Right ventricle myocardium superior (tissue), 1 donor: ENCODE measurements at regions not wholly inside any gene's neighbourhood (a gene's known extent, or its start where the extent isn't known, plus 50 kb on each side); places are given as distances from the start of the nearest gene placed in this dataset.

Experiments
- ATAC-seq: fragments of 200-7000 bp; cut with Tn5 transposase; one replicate; pipeline ENCODE4 v1.9.1; 2020; ENCODE audit warnings: mild to moderate bottlenecking; ENCODE audit not compliant: poor library complexity
- DNase-seq: peaks from one replicate; pipeline ENCODE4 v3.0.0-alpha.2; 2020
- intact Hi-C: fragments of 100-400 bp; cut with DNase I; formaldehyde crosslinking; loops from one replicate; pipeline ENCODE4 v1.11.2; 2022
- donor health status: DM: no; HTN: yes; CAD: no; lungs with severe emphysema.

DNA sequence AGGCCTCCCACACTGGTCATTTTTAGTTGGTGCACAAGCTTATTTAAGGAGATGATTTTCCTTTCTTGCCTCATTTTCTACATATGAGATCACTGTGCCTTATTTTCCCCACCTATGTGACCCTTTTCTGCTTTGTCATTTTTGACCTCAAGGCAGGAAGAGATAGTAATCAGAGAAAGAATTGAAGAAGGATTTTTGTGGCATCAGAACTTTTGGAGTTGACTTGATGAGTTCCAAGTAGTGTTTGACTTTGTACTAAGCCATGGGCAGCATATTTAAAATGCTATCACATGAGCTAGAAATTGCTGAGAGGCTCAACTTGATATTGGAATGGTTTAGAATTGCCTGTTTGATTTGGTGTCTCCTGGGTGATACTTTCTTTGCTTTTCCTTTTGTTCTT, 440.8 kb downstream of the AEBP2 start:
- no peak for DNase-seq
- no peak for ATAC-seq
- intact Hi-C loops: no loop called here

DNA sequence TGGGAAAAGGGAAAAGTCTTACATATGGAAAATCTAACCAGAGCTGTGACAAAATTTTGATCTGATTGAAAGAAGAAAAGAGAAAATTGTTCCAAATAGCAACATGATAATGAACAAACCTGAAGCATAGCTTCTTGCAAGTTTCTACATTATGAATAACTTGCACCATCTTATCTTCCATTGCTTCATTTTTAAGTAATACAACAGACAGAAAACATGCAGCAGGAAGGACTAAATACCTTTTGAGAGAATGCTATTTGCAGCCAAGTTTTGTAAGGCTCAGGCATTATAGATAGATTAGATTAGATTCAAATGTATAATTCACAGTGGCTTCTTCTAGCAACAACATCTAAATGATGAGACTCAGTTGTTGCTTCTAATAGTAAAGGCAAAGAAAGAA, 441.4 kb downstream of the AEBP2 start:
- DNase-seq (no peak), ATAC-seq (no peak)
- intact Hi-C loops: no loop called here

DNA sequence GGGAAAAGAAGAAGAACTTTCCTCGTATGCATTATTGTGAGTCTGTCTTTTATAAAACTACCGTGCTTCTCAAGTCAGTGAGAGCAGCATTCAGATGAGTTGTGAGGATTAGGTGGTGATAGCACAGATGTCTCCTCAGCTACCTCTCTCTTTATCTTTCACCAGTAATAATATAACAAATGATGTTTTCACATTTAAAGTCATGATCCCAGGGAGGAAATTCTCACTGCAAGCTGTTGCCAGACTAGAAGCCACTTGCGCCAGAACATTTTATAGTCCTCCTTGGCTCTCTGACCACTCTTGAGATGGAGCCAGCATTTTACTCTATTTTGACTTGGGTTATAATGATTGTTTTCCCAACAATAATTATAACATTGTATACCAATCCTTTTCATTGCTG, 443.1 kb downstream of the AEBP2 start:
- DNase-seq: no peak
- peak; percentile 60 for ATAC-seq
- intact Hi-C loops: no loop called here

DNA sequence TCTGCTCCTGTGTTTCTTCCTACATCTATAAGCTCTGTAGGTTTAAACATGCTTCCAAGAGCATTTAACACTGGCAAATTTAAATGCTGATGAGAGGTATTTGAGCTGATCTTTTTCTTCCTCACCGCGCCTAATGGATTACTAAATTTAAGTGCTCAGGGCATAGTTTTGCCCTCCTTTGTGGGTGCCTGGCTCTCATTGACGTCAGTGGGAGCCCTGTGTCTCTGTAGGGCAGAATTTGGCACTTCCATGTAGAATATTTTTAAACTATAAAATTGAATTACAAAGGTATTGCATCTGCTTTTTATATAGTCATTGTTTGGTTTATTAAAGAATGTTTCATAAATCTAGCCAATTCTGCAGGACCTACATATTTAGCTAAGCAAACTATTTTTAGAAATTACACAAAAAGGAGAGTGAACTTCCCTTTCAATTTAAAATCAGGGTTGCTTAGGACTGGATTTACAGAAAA, 444.8 kb downstream of the AEBP2 start:
- ATAC-seq: peak; percentile 42
- no peak for DNase-seq
- intact Hi-C loops: no loop called here

DNA sequence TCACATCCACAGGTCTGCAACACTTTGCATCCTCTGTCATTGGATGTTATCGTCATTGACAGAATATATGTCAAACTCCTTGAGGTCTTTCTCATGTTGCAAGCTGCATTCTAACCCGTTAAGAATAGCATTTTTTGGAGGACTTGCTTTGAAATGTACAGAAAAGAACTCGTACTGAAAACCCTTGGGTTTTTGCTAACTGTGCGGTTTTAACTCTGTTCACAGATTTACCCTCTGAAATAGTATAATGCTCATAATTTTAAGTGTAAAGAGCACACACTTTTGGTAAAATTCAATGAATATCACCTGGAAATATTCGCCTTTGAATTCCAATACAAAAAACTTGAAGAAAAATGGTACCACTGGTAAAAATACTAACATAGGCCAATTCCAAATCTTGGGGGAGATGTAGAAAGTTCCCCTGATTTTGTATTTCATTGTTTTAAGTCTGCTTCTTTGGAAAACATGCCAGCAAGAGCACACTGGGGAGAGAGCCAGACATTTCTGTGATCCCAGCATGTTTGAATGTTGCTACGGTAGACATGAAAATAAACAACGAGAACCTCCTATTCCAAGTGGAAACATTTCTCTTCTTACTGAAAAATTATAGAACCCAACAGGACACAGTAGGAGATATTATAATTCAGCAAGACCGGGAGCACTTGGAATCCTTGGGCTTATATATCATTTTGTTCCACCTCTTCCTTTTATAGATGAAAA, 446.0 kb downstream of the AEBP2 start:
- intact Hi-C loops: no loop called here
- DNase-seq (no peak), ATAC-seq (peak; percentile 76)

DNA sequence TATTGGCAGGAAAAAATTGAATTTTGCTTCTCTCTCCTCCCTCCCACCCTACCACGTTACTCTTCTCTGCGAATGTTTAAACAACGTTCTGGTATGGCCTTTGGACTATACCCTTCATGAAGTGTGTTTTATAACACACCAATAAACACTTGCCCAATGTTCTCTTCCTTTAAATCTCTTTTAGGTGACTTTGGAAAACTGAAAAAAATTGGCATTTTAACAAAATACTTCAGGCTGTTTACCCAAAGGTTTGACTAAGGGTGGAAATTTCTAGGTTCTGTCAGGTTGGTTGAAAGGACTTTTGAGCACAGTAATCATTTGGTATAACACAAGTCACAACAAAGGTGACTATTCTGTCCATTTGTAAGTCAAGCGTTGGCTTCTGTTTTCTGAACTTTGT, 446.8 kb downstream of the AEBP2 start:
- ATAC-seq (no peak), DNase-seq (no peak)
- intact Hi-C loops: no loop called here

DNA sequence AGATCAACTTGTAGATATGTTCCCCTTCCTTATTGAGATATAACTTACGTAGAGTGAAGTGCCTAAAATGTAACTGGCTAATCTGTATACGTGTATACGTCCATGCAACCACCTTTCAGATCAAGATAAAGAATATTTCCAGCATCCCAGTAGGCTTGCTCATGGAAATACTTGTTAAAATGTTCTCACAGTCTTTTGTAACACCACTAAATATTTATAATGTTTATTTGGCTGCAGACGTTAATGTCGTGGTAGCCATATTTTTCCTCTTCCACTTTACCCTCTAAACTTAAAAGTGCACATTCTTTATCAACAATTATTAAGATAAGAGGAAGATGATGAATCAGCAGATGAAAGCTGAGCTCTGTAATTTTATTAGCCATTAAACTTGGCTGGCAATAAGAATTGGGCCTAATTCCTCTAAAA, 447.4 kb downstream of the AEBP2 start:
- DNase-seq: no peak
- ATAC-seq: no peak
- intact Hi-C loops: no loop called here

DNA sequence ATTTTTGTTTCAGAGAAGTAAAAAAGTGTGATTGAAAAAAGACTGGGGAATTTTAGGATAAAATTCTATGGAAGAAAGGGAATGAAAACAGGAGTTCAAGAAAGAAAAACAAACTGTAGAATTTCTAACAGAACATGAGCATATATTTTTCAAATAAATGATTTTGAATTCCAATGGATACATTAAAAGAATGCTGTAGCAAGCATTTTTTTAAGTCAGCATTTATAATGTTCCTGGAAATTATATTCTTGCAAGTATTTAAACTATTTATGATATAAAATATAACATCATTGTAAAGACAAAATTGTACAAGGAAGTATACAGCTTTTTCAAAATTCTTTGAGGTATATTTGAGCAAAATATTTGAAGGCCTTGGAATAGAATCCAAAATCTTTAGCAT, 450.7 kb downstream of the AEBP2 start:
- DNase-seq (no peak), ATAC-seq (no peak)
- intact Hi-C loops: loop anchor here (10.0 kb wide), 1 partner anchor 135 kb away; no protein-coding TSS in a partner anchor

DNA sequence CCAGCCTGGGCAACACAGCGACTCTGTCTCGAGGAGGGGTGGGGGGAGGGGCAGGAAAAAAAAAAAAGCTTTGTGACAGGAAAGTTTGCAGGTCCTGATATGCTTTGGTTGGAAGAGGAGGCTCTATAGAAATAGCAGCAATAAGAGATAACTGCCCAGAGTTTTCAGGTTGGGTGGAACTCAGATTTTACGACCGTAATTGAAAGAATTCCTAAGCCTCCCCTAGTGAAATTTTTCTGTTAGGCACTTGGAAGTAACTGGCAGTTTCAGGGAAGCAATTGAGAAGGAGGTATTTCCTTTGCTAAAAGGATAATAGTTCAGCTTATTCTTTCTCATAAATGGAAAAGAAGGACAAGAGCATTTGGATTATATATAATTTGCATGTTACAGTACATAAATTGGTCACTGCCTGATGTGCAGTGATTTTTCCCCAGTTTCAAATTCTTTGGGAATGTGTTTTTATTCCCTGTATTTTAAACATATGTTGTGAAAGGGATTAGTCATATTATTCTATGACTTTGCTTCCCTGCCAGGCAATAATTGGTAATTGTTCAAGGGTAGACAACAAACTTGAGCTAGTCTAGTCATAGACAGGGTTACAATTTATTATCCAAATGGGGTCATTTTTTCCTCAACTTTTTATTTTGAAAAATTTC, 452.8 kb downstream of the AEBP2 start:
- ATAC-seq (no peak), DNase-seq (no peak)
- intact Hi-C loops: loop anchor here (10.0 kb wide), 1 partner anchor 137 kb away; no protein-coding TSS in a partner anchor

DNA sequence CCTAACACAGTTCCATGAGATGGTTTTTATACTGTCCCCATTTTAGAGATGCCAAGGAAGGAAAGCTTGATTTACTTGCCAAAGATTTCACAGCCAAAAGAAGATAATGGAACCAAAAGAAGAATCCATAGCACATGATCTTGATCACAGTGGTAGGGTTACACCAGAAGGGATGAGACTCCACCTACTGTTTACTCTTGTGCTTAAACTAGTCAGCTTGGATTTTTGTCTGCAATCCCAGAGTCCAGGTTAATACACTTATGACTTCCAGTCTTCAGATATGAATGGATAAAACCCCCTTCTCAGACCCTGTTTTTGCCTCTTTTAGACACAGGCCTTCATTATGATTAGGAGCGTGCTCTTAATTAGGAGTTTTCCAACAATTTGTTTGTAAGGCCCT, 454.2 kb downstream of the AEBP2 start:
- intact Hi-C loops: loop anchor here (10.0 kb wide), 1 partner anchor 139 kb away; no protein-coding TSS in a partner anchor
- ATAC-seq (peak; percentile 72), DNase-seq (no peak)

DNA sequence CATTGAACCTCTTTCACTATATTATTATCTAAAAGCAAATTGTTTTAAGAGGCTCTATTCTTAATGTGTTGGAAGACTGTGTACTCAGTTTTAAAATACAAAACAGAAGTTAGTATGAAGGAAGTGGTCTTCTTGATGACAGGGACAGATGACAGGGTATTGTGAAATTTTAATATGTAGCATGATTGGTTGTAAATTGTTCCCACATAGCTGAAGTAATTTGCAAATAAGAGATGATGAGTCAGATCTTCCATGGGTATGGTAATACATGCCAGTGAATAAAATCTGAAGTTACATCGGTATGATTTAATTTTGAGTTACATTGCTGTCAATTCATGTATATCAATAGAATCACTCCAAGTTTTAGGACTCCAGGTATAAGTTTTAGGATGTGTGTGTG, 454.8 kb downstream of the AEBP2 start:
- DNase-seq (no peak), ATAC-seq (peak; percentile 10)
- intact Hi-C loops: loop anchor here (10.0 kb wide), 1 partner anchor 139 kb away; no protein-coding TSS in a partner anchor

DNA sequence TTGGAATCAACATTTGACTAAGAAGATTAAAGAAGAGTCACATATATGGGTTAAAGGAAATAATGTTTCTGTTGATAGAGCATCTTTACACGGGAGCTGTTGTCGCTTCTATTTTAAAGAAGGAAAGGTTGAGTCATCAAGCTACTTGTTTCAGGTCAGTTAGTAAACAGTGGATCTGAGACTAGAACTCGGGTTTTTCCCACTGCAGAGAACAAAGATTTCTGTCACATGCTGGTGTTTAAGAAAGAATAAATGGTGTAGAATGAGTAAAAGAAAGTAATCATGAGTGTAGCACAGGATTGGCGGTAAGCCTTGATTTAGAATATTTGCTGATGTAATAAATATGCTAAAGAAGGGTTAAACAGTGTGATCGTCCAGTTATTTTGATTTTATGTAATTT, 455.5 kb downstream of the AEBP2 start:
- DNase-seq (no peak), ATAC-seq (no peak)
- intact Hi-C loops: loop anchor here (10.0 kb wide), 1 partner anchor 140 kb away; no protein-coding TSS in a partner anchor

DNA sequence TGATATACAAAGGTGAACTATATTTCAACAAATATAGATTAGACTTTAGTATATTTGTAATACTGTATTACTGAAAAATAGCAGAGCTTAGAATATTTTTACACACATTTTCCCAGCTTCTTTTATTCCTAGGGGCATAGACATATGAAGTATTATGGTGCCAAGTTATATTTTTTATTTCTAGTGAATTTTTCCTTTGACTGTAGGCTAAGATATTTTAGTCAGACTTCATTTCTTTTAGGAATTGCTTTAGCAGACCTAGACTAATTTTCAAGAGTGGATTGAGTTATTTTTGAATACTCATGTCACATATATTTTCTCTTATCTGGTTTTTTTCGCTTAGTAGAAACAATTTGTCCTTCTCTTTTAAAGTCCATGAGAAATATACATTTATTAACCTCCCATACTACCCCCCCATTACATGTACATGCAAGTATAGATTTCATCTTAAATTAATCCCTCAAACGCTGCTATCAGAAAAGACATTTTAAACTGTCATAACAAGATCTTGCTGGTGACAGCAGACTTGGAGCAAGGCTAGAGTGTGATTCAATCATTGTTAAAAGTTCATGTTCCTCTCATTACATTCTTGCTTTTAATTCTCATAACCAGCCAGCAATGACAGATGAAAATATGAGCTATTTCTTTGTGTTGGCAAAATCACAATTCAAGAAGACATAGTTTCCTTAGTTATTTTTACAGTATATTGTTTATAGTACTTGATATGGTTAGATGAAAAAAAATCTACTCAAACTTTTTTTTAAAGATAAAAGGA, 456.1 kb downstream of the AEBP2 start:
- DNase-seq (no peak), ATAC-seq (no peak)
- intact Hi-C loops: loop anchor here (10.0 kb wide), 1 partner anchor 141 kb away; no protein-coding TSS in a partner anchor

DNA sequence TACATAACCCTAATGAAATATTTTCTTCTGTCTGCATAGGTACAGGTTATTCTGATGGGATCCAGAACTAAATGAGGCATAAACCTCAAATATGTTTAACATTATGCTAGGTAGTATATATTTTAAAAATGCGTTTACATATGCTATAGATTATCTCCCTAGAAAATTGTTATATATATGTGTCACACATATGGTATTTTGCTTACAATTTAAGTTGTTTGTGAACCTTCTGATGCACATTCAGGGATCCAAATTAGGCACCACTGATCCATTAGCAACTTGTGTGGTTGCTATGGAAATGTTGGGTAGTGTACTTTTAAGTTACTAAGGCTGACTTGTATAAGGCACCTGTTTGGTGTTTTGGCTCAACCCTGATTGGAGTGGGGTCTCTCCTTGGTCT, 456.7 kb downstream of the AEBP2 start:
- DNase-seq: no peak
- ATAC-seq: no peak
- intact Hi-C loops: loop anchor here (10.0 kb wide), 1 partner anchor 141 kb away; no protein-coding TSS in a partner anchor

DNA sequence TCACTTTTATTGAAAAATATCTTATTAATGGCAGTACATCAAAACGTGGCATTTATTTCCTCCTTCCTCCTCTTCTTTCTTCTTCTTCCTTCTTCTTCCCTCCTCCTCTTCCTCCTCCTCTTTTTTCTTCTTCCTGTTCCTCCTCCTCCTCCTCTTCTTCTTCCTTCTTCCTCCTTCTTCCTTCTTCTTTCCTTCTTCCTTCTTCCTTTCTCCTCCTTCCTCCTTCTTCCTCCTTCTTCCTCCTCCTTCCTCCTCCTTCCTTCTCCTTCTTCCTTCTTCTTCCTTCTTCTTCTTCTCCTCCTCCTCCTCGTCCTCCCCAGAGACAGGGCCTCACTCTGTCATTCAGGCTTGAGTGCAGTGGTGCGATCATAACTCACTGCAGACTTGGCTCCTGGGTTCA, 457.2 kb downstream of the AEBP2 start:
- intact Hi-C loops: loop anchor here (10.0 kb wide), 1 partner anchor 142 kb away; no protein-coding TSS in a partner anchor

DNA sequence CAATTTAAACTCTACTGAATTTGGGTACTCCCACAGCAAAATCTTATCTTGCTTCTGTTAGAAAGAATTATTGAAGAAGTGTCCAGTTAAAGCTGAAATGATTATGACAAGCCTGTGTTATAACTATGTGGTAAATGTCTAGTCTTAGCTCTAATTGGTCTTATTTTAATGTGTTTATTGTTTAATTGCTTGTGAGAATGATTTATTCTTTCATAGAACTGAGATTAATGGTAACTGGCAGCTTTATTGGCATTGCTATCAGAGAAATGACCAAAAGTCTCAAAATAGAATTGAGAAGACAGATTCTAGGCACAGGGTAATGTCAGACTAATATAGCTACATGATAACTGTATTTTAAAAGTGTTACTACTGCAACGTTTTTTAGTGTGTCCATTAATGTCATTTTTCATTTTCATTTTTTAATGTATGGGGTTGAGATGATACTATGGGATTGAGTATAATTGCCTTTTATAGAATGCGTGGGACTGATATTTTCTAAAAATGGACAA, 458.7 kb downstream of the AEBP2 start:
- DNase-seq: no peak
- intact Hi-C loops: loop anchor here (10.0 kb wide), 1 partner anchor 143 kb away; no protein-coding TSS in a partner anchor
- peak; percentile 78 for ATAC-seq

More for the DNA sequence above, 457.2 kb downstream of the AEBP2 start:
- DNase-seq: no peak
- no peak for ATAC-seq

DNA sequence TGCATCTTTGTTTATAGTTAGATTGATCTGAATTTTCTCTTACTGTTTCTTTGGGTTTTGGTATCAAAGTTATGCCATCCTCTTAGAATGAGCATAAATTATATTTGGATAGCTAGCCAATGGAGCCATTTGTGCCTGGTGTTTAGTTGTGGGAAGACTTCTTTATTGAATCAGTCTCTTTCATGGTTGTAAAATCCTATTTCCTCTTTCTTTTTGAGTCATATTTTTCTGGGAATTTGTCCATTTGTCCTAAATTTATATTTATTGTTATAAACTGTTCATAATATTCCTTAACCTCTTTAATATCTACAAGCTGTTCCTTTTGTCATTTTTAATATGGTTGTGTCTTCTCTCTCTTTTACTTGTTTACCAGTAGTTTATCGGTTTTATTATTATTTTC, 462.5 kb downstream of the AEBP2 start:
- intact Hi-C loops: no loop called here
- ATAC-seq (no peak), DNase-seq (no peak)

DNA sequence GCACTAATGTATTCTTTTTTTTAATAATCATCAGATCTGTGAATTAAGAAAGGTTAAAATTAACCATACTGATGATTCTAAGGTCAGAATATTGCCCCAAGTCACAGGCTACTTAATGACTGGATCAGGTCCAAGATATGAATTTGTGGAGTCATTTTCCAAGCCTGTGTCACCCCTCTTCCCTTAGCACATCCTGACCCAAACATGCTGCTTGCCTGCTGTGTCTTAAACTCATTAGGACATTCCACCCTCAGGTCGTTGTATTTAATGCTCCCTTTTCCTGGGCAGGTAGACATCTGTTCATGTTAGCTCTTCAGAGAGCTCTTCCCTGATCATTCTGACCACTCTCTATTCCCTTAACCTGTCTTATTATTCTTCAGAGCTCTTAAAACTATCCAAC, 463.5 kb upstream of the PDE3A start:
- DNase-seq (no peak), ATAC-seq (no peak)
- intact Hi-C loops: no loop called here

DNA sequence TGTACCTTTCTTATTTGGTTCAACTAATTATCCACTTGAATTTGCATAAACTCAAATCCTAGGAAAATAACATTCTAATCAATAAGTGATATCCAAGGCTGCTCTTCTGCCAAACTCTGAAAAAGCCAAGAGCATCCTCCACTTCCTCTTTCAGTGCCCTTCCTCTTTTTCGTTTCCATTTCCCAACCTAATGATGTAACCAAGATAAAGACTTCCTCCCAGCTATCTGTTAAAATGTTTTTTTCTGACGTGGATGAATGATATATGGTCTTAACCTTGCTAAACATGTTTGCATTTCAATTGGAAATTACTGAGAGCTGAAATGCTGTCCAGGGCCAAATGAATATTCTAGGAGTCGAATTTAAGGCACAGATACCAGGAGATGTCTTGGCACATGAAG, 459.5 kb upstream of the PDE3A start:
- DNase-seq: no peak
- intact Hi-C loops: no loop called here
- no peak for ATAC-seq
